RPMI7951 (cell line): ENCODE measurements at regions not wholly inside any gene's neighbourhood (a gene's known extent, or its start where the extent isn't known, plus 50 kb on each side); places are given as distances from the start of the nearest gene placed in this dataset.

ENCODE experiments used
- DNase-seq: peaks from one replicate; pipeline ENCODE4 v3.0.0-alpha.2; 2012; ENCODE audit warnings: low read depth

GRCh38 chr1:8089535-8090228 is 63.6 kb upstream of the ERRFI1 start:
- peak; percentile 76 for DNase-seq

DNA sequence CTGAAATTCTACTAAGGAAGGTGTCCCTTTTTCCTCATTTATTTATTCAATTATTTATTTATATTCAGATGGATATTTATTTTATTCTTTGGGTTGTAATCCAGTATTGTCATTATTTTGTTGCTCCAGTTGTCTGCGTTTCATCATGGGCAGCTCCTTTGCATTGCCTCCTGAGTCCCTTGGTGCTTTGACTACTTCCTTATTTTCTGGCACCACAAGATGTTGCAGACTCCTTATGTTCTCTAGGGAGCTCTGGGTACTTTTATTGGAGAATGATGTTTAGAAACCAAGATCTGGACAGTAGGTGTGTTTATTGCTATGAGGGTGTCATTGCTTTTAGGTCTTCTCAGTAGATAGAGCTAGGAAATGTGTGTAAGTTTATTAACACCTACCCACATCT is 59.9 kb upstream of the ERRFI1 start:
- no peak for DNase-seq

DNA sequence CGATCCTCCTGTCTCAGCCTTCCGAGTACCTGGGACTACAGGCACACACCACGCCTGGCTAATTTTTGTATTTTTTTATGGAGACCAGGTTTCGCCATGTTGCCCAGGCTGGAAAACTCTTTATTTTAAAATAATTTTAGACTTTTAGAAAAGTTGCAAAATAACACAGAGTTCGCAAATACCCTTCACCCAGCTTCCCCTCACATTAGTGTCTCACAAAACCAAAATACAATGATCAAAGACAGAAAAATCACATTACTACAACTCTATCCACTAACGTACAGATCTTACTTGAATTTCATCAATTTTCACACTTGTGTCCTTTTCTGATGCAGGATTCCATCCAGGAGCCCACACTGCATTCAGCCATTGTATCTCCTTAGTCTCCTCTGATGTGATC is 58.8 kb upstream of the ERRFI1 start:
- DNase-seq, result no peak

DNA sequence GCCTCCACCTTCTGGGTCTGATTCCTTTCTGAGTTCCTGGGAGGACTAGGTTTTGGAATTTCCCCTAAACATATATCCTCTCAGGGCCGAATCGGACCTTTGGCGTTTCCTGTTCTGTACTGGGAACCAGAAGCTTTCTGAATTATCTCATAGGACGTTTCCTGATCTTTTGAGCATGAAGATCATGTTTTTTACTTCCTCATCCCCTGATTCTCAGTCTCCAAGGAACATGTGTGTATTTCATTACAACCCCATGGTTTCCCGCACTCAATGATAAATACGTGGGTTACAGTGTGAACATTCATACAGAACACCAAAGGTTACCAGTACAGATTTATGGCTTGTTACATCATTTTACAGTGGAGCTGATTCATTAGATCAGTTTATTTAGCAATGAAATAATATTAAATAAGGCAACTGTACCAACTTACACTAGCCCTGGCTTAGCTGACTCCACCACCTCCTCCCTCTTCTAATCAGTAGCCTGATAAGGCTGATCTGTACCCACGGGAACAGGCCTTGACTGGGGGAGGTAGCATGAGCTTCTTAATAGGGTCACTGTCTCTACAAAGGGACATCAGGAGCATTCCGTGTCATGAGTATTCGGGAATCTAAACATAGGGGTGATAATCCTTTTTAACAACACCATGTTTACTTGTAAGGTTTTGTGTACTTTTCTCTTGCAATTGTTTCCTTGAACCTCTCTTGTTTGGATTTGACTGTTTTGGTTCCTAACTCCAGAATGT is 57.8 kb upstream of the ERRFI1 start:
- DNase-seq, result no peak

DNA sequence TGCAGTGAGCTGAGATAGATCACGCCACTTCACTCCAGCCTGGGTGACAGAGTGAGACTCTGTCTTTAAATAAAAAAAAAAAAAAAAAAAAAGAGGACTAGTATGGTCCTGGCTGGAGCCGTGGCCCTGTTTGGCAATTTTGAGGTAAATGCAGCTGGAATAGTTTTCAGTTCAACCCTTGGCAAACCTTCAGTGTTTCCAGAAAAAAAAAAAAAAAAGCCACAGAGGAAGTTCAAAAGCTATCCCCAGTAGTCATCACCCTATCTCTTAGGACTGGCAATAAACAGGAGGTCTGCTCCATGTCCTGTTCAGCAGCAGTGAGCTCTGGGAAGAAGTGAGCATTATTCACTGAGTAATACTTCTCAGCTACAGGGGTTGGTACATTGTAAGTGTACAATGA is 56.8 kb upstream of the ERRFI1 start:
- DNase-seq, result peak; percentile 98

- DNase-seq, result peak; percentile 92
These were observed 52.1 kb upstream of the ERRFI1 start for GRCh38 chr1:8078176-8078671.

DNA sequence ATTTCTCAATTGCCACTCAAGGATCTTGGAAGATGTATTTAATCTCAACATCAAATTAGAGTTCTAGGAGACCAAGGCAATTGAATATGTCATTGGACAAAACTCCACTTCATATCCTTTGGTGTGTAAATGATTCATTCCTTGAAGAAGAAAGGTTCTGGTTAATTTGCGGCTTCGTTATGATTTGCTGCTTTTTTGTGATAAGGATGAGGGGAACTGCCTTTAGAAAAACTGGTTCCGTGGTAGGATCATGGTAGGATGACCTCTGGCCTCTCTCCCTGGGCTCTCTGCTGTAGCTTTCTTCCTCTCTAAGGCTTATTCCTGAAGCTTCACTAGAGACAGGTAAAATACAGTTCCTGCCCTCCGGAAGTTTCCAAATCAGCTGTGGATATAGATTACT is 51.5 kb upstream of the ERRFI1 start:
- peak; percentile 74 for DNase-seq

- peak; percentile 100 for DNase-seq
These were observed 51.0 kb upstream of the ERRFI1 start for GRCh38 chr1:8077120-8077573.

DNA sequence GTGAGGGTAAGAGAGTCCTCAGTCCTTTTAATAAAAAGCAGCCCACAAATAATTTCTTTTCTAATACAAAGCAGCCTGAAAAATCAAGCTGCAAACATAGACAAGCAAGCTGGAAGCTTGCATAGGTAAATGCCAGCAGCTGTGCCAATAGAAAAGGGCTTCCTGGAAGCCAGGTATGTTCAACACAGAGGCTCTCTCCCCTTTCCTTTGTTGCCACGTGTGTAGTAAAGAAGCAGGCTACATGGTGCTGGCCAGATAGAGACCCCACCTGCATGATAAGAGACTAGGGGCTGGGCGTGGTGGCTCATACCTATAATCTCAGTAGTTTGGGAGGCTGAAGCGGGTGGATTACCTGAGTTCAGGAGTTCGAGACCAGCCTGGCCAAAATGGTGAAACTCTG is 50.1 kb upstream of the ERRFI1 start:
- DNase-seq, result no peak
